LoVo (cell line): ENCODE measurements at regions not wholly inside any gene's neighbourhood (a gene's known extent, or its start where the extent isn't known, plus 50 kb on each side); places are given as distances from the start of the nearest gene placed in this dataset.

ENCODE experiments used
- DNase-seq: peaks from one replicate; pipeline ENCODE4 v3.0.0-alpha.2; 2016; ENCODE audit warnings: low spot score

GRCh38 chr7:25360451-25360850 is 132.2 kb upstream of the NPVF start:
- DNase-seq, result no peak

GRCh38 chr7:25361387-25361786 is 133.1 kb upstream of the NPVF start:
- DNase-seq, result no peak

GRCh38 chr7:25361863-25362262 is 133.6 kb upstream of the NPVF start:
- no peak for DNase-seq

- no peak for DNase-seq
Observed at GRCh38 chr7:25368599-25369201, 140.4 kb upstream of the NPVF start.

GRCh38 chr7:25369786-25370185 is 141.5 kb upstream of the NPVF start:
- no peak for DNase-seq

GRCh38 chr7:25371972-25372371 is 143.7 kb upstream of the NPVF start:
- no peak for DNase-seq

- no peak for DNase-seq
Observed at GRCh38 chr7:25375805-25376600, 147.7 kb upstream of the NPVF start.

- DNase-seq, result no peak
Observed at GRCh38 chr7:25379351-25380300, 151.3 kb upstream of the NPVF start.

- no peak for DNase-seq
Observed at GRCh38 chr7:25381818-25382589, 153.7 kb upstream of the NPVF start.

- DNase-seq, result no peak
Observed at GRCh38 chr7:25382869-25383268, 154.6 kb upstream of the NPVF start.

- DNase-seq, result no peak
Observed at GRCh38 chr7:25383402-25383801, 155.1 kb upstream of the NPVF start.

GRCh38 chr7:25384788-25385505 is 156.7 kb upstream of the NPVF start:
- no peak for DNase-seq

- no peak for DNase-seq
Observed at GRCh38 chr7:25385506-25386136, 157.3 kb upstream of the NPVF start.

GRCh38 chr7:25386311-25386744 is 158.0 kb upstream of the NPVF start:
- no peak for DNase-seq

GRCh38 chr7:25388681-25389080 is 160.4 kb upstream of the NPVF start:
- no peak for DNase-seq

- DNase-seq, result peak; percentile 54
Observed at GRCh38 chr7:25389489-25390106, 161.3 kb upstream of the NPVF start.

GRCh38 chr7:25391295-25391861 is 163.1 kb upstream of the NPVF start:
- DNase-seq, result peak; percentile 15

- no peak for DNase-seq
Observed at GRCh38 chr7:25391961-25392587, 163.8 kb upstream of the NPVF start.

- DNase-seq, result no peak
Observed at GRCh38 chr7:25392588-25393338, 164.5 kb upstream of the NPVF start.
